HG02943 (cell line): ENCODE measurements at regions not wholly inside any gene's neighbourhood (a gene's known extent, or its start where the extent isn't known, plus 50 kb on each side); places are given as distances from the start of the nearest gene placed in this dataset.

Source experiments
- ATAC-seq: cut with Tn5 transposase; IDR thresholded peaks from one replicate; pipeline ENCODE4 v1.9.1; 2021; ENCODE audit warnings: mild to moderate bottlenecking, low read depth, moderate library complexity; ENCODE audit not compliant: unreplicated experiment

- ATAC-seq: no peak
Measured at GRCh38 chr5:74408150-74409043, 232.1 kb downstream of the ENC1 start.

- ATAC-seq: no peak
Measured at GRCh38 chr5:74407701-74408100, 232.8 kb downstream of the ENC1 start.

- ATAC-seq: no peak
Measured at GRCh38 chr5:74406844-74407243, 233.7 kb downstream of the ENC1 start.

GRCh38 chr5:74405593-74405992, 234.9 kb downstream of the ENC1 start:
- ATAC-seq: no peak

- no peak for ATAC-seq
Measured at GRCh38 chr5:74404574-74405508, 235.7 kb downstream of the ENC1 start.

GRCh38 chr5:74403771-74404170, 236.8 kb downstream of the ENC1 start:
- ATAC-seq: no peak

GRCh38 chr5:74402553-74402952, 238.0 kb downstream of the ENC1 start:
- no peak for ATAC-seq

- ATAC-seq: no peak
Measured at GRCh38 chr5:74401946-74402320, 238.6 kb downstream of the ENC1 start.

- no peak for ATAC-seq
Measured at GRCh38 chr5:74401281-74401945, 239.1 kb downstream of the ENC1 start.

- ATAC-seq: no peak
Measured at GRCh38 chr5:74400067-74400466, 240.5 kb downstream of the ENC1 start.

- no peak for ATAC-seq
Measured at GRCh38 chr5:74396913-74397622, 243.5 kb downstream of the ENC1 start.

- ATAC-seq: no peak
Measured at GRCh38 chr5:74394916-74395880, 245.3 kb downstream of the ENC1 start.

- no peak for ATAC-seq
Measured at GRCh38 chr5:74394528-74394915, 246.0 kb downstream of the ENC1 start.

GRCh38 chr5:74393943-74394342, 246.6 kb downstream of the ENC1 start:
- ATAC-seq: no peak

GRCh38 chr5:74392711-74393351, 247.7 kb downstream of the ENC1 start:
- ATAC-seq: no peak

GRCh38 chr5:74391410-74391809, 249.1 kb downstream of the ENC1 start:
- ATAC-seq: no peak

- ATAC-seq: no peak
Measured at GRCh38 chr5:74390822-74391221, 249.7 kb downstream of the ENC1 start.

- no peak for ATAC-seq
Measured at GRCh38 chr5:74390306-74390637, 250.3 kb downstream of the ENC1 start.
